Stimulated activated CD8-positive, alpha-beta memory T cell treated with anti-CD3 and anti-CD28 coated beads, Interleukin-15, amount 100 ng/mL, for 48 hours (primary cell): ENCODE measurements at regions not wholly inside any gene's neighbourhood (a gene's known extent, or its start where the extent isn't known, plus 50 kb on each side); places are given as distances from the start of the nearest gene placed in this dataset.
"Not testable (repeated sequence)": the region's sequence is repeated elsewhere in the genome, so short reads cannot be mapped to it uniquely, and the experiment has no call there.

ENCODE experiments used
- DNase-seq, 2 donors: peaks; one replicate each; pipeline ENCODE4 v3.0.0-alpha.2; 2020; ENCODE audit warnings: low read depth in 2 of 2

GRCh38 chr5:164498438-164498837 is 993.0 kb downstream of the MAT2B start:
- DNase-seq = no peak

- DNase-seq = no peak
These were observed 995.4 kb downstream of the MAT2B start for GRCh38 chr5:164500856-164501255.

- DNase-seq = no peak
These were observed 995.9 kb downstream of the MAT2B start for GRCh38 chr5:164501344-164501743.

- no peak for DNase-seq
These were observed 998.8 kb downstream of the MAT2B start for GRCh38 chr5:164504141-164504772.

- DNase-seq = no peak
These were observed 1000.4 kb downstream of the MAT2B start for GRCh38 chr5:164505791-164506190.

- DNase-seq = no peak
These were observed 1012.8 kb downstream of the MAT2B start for GRCh38 chr5:164518067-164518740.

GRCh38 chr5:164518741-164519080 is 1013.3 kb downstream of the MAT2B start:
- no peak for DNase-seq

- DNase-seq = no peak
These were observed 1026.9 kb downstream of the MAT2B start for GRCh38 chr5:164532235-164532900.

- not testable (repeated sequence) for DNase-seq
These were observed 1028.0 kb downstream of the MAT2B start for GRCh38 chr5:164533426-164533825.

GRCh38 chr5:164540174-164540573 is 1034.8 kb downstream of the MAT2B start:
- no peak for DNase-seq

GRCh38 chr5:164545507-164545906 is 1040.1 kb downstream of the MAT2B start:
- no peak for DNase-seq

GRCh38 chr5:164553851-164554250 is 1048.4 kb downstream of the MAT2B start:
- DNase-seq = no peak

- DNase-seq = no peak
These were observed 1050.4 kb downstream of the MAT2B start for GRCh38 chr5:164555809-164556208.

GRCh38 chr5:164560216-164560615 is 1054.8 kb downstream of the MAT2B start:
- no peak for DNase-seq

- DNase-seq = no peak
These were observed 1056.8 kb downstream of the MAT2B start for GRCh38 chr5:164561933-164562872.

GRCh38 chr5:164563370-164563769 is 1058.0 kb downstream of the MAT2B start:
- DNase-seq = no peak

- no peak for DNase-seq
These were observed 1068.0 kb downstream of the MAT2B start for GRCh38 chr5:164573397-164573796.

GRCh38 chr5:164577201-164577600 is 1071.8 kb downstream of the MAT2B start:
- no peak for DNase-seq

GRCh38 chr5:164577742-164578141 is 1072.3 kb downstream of the MAT2B start:
- DNase-seq = no peak

- no peak for DNase-seq
These were observed 1073.0 kb downstream of the MAT2B start for GRCh38 chr5:164578401-164578800.

- DNase-seq = no peak
These were observed 1073.5 kb downstream of the MAT2B start for GRCh38 chr5:164578911-164579310.

- no peak for DNase-seq
These were observed 1074.7 kb downstream of the MAT2B start for GRCh38 chr5:164580155-164580554.
